OCI-LY7 (cell line): ENCODE measurements at regions not wholly inside any gene's neighbourhood (a gene's known extent, or its start where the extent isn't known, plus 50 kb on each side); places are given as distances from the start of the nearest gene placed in this dataset.

ENCODE experiments used
- EZH2phosphoT487 ChIP-seq: fragments of 200-600 bp; sonication (generic); IDR thresholded peaks from 2 replicates; pipeline ENCODE4 v1.6.1; 2018; ENCODE audit warnings: low read depth, borderline replicate concordance, mild to moderate bottlenecking, mixed run types, antibody characterized with exemption, low read length, moderate library complexity, mixed read lengths
- TF ChIP-seq, protein P1 (sequence below): fragments of 200-600 bp; sonication (generic); conservative IDR thresholded peaks from 2 replicates; pipeline ENCODE4 v1.5.1; 2014; ENCODE audit warnings: mild to moderate bottlenecking, antibody characterized with exemption, low read length, moderate library complexity, mixed read lengths

DNA sequence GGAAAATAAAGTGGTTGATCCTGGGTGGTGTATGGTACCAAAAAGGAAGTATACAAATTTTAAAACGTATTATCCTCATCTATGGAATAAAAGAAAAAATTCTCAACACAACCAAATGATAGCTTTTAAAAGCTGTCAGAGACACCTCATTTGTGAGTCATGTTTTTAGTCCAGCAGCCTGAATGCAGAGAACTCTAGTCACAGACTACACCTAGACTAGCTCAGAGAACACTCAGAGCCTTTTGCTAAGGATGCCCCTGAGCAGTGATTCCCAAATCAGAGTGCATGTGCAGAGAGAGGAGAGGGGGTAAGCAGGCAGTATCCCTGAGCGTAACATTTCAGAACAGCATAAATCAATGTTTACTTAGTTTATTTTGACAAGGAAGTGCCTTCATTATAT is 809.3 kb downstream of the HACE1 start:
- TF ChIP-seq, protein P1, sequence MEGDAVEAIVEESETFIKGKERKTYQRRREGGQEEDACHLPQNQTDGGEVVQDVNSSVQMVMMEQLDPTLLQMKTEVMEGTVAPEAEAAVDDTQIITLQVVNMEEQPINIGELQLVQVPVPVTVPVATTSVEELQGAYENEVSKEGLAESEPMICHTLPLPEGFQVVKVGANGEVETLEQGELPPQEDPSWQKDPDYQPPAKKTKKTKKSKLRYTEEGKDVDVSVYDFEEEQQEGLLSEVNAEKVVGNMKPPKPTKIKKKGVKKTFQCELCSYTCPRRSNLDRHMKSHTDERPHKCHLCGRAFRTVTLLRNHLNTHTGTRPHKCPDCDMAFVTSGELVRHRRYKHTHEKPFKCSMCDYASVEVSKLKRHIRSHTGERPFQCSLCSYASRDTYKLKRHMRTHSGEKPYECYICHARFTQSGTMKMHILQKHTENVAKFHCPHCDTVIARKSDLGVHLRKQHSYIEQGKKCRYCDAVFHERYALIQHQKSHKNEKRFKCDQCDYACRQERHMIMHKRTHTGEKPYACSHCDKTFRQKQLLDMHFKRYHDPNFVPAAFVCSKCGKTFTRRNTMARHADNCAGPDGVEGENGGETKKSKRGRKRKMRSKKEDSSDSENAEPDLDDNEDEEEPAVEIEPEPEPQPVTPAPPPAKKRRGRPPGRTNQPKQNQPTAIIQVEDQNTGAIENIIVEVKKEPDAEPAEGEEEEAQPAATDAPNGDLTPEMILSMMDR = no peak
- TF ChIP-seq EZH2phosphoT487 = no peak
